HepG2 (cell line): ENCODE measurements at regions not wholly inside any gene's neighbourhood (a gene's known extent, or its start where the extent isn't known, plus 50 kb on each side); places are given as distances from the start of the nearest gene placed in this dataset.

Experiments used
- ATAC-seq: fragments of 200-7000 bp; cut with Tn5 transposase; 3 replicates; pipeline ENCODE4 v1.9.1; 2020; ENCODE audit warnings: mild to moderate bottlenecking, moderate library complexity
- BruUV-seq: library from RNA; stranded (reverse); fragments of 400-500 nt; replicated peaks from 2 replicates; lab custom pipeline; 2021; lab: Mats Ljungman, UMichigan
- CTCF ChIA-PET: fragments of 300-600 bp; formaldehyde crosslinking; extraction: SDS; loops from one replicate; lab custom pipeline; 2021; ENCODE audit warnings: low total read pairs, inconsistent platforms, low intra/inter-chr PET ratio; lab: Yijun Ruan, JAX
- POLR2A ChIA-PET: fragments of 350-600 bp; sonication (Branson Sonifier 250); formaldehyde crosslinking; loops from one replicate; lab custom pipeline; 2020; ENCODE audit warnings: antibody characterized with exemption, inconsistent platforms; lab: Yijun Ruan, JAX
- DNase-seq: peaks from one replicate; pipeline ENCODE4 v3.0.0-alpha.2; 2015; ENCODE audit warnings: low spot score
- FAIRE-seq: peaks from 3 replicates; lab custom pipeline; 2011; peaks lifted over from hg19 to GRCh38; lab: Jason Lieb, UNC
- H2AFZ ChIP-seq: one replicate; pipeline ENCODE4 v1.6.1; 2011; ENCODE audit warnings: low read length, inconsistent platforms
- H3K27ac ChIP-seq: fragments of 300-600 bp; 3 replicates; pipeline ENCODE4 v1.8.0; 2011; ENCODE audit warnings: mixed run types, mild to moderate bottlenecking, mixed read lengths, low read length, inconsistent platforms; ENCODE audit not compliant: insufficient read depth; ENCODE audit errors: extremely low read length
- H3K27me3 ChIP-seq, 2 experiments: fragments of 200-600 bp in 1 of 2; 2 replicates in 1 of 2; 3 replicates in 1 of 2; pipeline versions ENCODE4 v1.6.0 to v1.8.0; 2011; ENCODE audit warnings: low read length in 2 of 2, mild to moderate bottlenecking in 2 of 2, moderate library complexity in 2 of 2, inconsistent platforms in 1 of 2; ENCODE audit not compliant: insufficient read depth in 2 of 2, control insufficient read depth in 1 of 2
- H3K36me3 ChIP-seq, 2 experiments: fragments of 200-600 bp in 1 of 2; replicated peaks in 1 of 2; 2 replicates in 1 of 2; 3 replicates in 1 of 2; pipeline versions ENCODE4 v1.5.1 to v1.8.0; 2011; ENCODE audit warnings: low read length in 2 of 2, inconsistent platforms in 1 of 2; ENCODE audit not compliant: insufficient read depth in 2 of 2, control insufficient read depth in 1 of 2
- H3K4me1 ChIP-seq: 2 replicates; pipeline ENCODE4 v1.5.1; 2012; ENCODE audit warnings: low read length, inconsistent platforms; ENCODE audit not compliant: insufficient read depth
- H3K4me2 ChIP-seq: 2 replicates; pipeline ENCODE4 v1.6.0; 2011; ENCODE audit warnings: low read depth, low read length, inconsistent platforms
- H3K4me3 ChIP-seq, 3 experiments: fragments of 200-600 bp in 1 of 3; sonication (generic), shearing (Covaris generic) in 1 of 3; replicated peaks in 1 of 3; 2 replicates each; pipeline ENCODE4 v1.5.1; 2011 to 2016; ENCODE audit warnings: low read length in 3 of 3, inconsistent platforms in 2 of 3, low read depth in 2 of 3, mild to moderate bottlenecking in 2 of 3, control low read depth in 1 of 3, mixed read lengths in 1 of 3; ENCODE audit not compliant: insufficient read depth in 1 of 3
- H3K79me2 ChIP-seq: one replicate; pipeline ENCODE4 v1.6.1; 2011; ENCODE audit warnings: low read length, inconsistent platforms; ENCODE audit not compliant: insufficient read depth
- H3K9ac ChIP-seq: 2 replicates; pipeline ENCODE4 v1.6.0; 2011; ENCODE audit warnings: mild to moderate bottlenecking, low read depth, low read length, inconsistent platforms; ENCODE audit not compliant: insufficient read depth
- H3K9me3 ChIP-seq: 2 replicates; pipeline ENCODE4 v1.5.1; 2012; ENCODE audit warnings: mild to moderate bottlenecking, low read length
- H4K20me1 ChIP-seq: 2 replicates; pipeline ENCODE4 v1.6.0; 2011; ENCODE audit warnings: inconsistent platforms, mild to moderate bottlenecking, low read length, moderate library complexity; ENCODE audit not compliant: insufficient read depth
- ATF1 ChIP-seq: IDR thresholded peaks from 2 replicates; pipeline ENCODE4 v1.6.1; 2016; ENCODE audit warnings: mild to moderate bottlenecking, control low read depth
- DPF2 ChIP-seq: sonication (generic); formaldehyde crosslinking; IDR thresholded peaks from 2 replicates; pipeline ENCODE4 v1.4.0; 2020; ENCODE audit warnings: mild to moderate bottlenecking, low read depth, missing genetic modification reagents, borderline replicate concordance
- HNF4A ChIP-seq: sonication (generic); formaldehyde crosslinking; IDR thresholded peaks from 2 replicates; pipeline ENCODE4 v1.4.0; 2020; ENCODE audit warnings: missing genetic modification reagents
- KDM6A ChIP-seq: IDR thresholded peaks from 2 replicates; pipeline ENCODE4 v1.6.1; 2016; ENCODE audit warnings: low read depth
- MTF2 ChIP-seq: sonication (generic); formaldehyde crosslinking; IDR thresholded peaks from 2 replicates; pipeline ENCODE4 v1.5.0; 2020; ENCODE audit warnings: missing genetic modification reagents, borderline replicate concordance
- NAIF1 ChIP-seq: sonication (generic); formaldehyde crosslinking; IDR thresholded peaks from 2 replicates; pipeline ENCODE4 v1.5.0; 2020; ENCODE audit warnings: mild to moderate bottlenecking, missing genetic modification reagents, borderline replicate concordance
- NCOA5 ChIP-seq: sonication (generic); formaldehyde crosslinking; IDR thresholded peaks from 2 replicates; pipeline ENCODE4 v1.4.0; 2020; ENCODE audit warnings: missing genetic modification reagents
- NCOR1 ChIP-seq: fragments of 200-600 bp; sonication (generic); IDR thresholded peaks from 2 replicates; pipeline ENCODE4 v1.7.0; 2017; ENCODE audit warnings: antibody characterized with exemption, low read length, borderline replicate concordance
- PAX8 ChIP-seq: sonication (generic); formaldehyde crosslinking; IDR thresholded peaks from 2 replicates; pipeline ENCODE4 v1.8.0; 2022; ENCODE audit warnings: mild to moderate bottlenecking, missing genetic modification reagents, borderline replicate concordance
- PRMT3 ChIP-seq: sonication (generic); formaldehyde crosslinking; IDR thresholded peaks from 2 replicates; pipeline ENCODE4 v1.8.1; 2022; ENCODE audit warnings: low read depth, mild to moderate bottlenecking, moderate library complexity, missing genetic modification reagents, borderline replicate concordance
- PTBP1 ChIP-seq: fragments of 200-400 bp; formaldehyde crosslinking; IDR thresholded peaks from 2 replicates; pipeline ENCODE4 v1.6.1; 2018; ENCODE audit warnings: low read length, low read depth; ENCODE audit not compliant: poor library complexity, severe bottlenecking
- SP140L ChIP-seq: sonication (generic); formaldehyde crosslinking; IDR thresholded peaks from 2 replicates; pipeline ENCODE4 v1.4.0; 2020; ENCODE audit warnings: missing genetic modification reagents, borderline replicate concordance
- ZBTB26 ChIP-seq: IDR thresholded peaks from 2 replicates; pipeline ENCODE4 v1.6.1; 2016; ENCODE audit warnings: missing compliant biosample characterization, missing genetic modification reagents, borderline replicate concordance
- ZFX ChIP-seq: sonication (generic); formaldehyde crosslinking; IDR thresholded peaks from 2 replicates; pipeline ENCODE4 v1.4.0; 2020; ENCODE audit warnings: mild to moderate bottlenecking, low read depth, missing genetic modification reagents, moderate library complexity
- ZNF326 ChIP-seq: sonication (generic); formaldehyde crosslinking; IDR thresholded peaks from 2 replicates; pipeline ENCODE4 v1.4.0; 2020; ENCODE audit warnings: missing genetic modification reagents, borderline replicate concordance
- ZNF33A ChIP-seq: sonication (generic); formaldehyde crosslinking; IDR thresholded peaks from 2 replicates; pipeline ENCODE4 v1.5.1; 2020; ENCODE audit warnings: missing genetic modification reagents, mild to moderate bottlenecking, moderate library complexity, borderline replicate concordance
- ZNF562 ChIP-seq: sonication (generic); formaldehyde crosslinking; IDR thresholded peaks from 2 replicates; pipeline ENCODE4 v1.8.0; 2022; ENCODE audit warnings: missing genetic modification reagents, borderline replicate concordance
- ZNF724P ChIP-seq: sonication (generic); formaldehyde crosslinking; IDR thresholded peaks from 2 replicates; pipeline ENCODE4 v1.8.0; 2022; ENCODE audit warnings: missing genetic modification reagents, borderline replicate concordance
- WGBS: methylation state at CpG from one replicate; pipeline ENCODE4 v1.1.6; 2017; ENCODE audit warnings: low lambda C conversion rate; 5-methylcytosine and 5-hydroxymethylcytosine counted together
- in situ Hi-C: cut with HindIII; loops from 2 replicates; pipeline ENCODE4 v1.10.0; 2017; ENCODE audit warnings: low pct_unique_long_range_greater_than_20kb; ENCODE audit not compliant: extremely low pct_ligation_motif_present
- intact Hi-C: fragments of 100-400 bp; cut with micrococcal nuclease; formaldehyde crosslinking; loops from one replicate; pipeline ENCODE4 v1.10.0; 2022; ENCODE audit not compliant: unreplicated experiment
- TF ChIP-seq, protein P1 (sequence below): IDR thresholded peaks from 2 replicates; pipeline ENCODE4 v1.6.1; 2016; ENCODE audit warnings: missing genetic modification reagents, missing compliant biosample characterization
- TF ChIP-seq, protein P2 (sequence below): sonication (generic); formaldehyde crosslinking; IDR thresholded peaks from 2 replicates; pipeline ENCODE4 v1.4.0; 2020; ENCODE audit warnings: missing genetic modification reagents

- Histone ChIP-seq H3K79me2 (no peaks in the 10 kb centered on the region), H3K36me3 (no peaks in the 10 kb centered on the region), H3K9me3 (no peaks in the 10 kb centered on the region), H3K27me3 (no peaks in the 10 kb centered on the region), H2AFZ (no peak overlapping the region), H3K4me1 (no peaks in the 10 kb centered on the region), H3K4me3 (no peak overlapping the region), H4K20me1 (no peaks in the 10 kb centered on the region), H3K4me2 (no peak overlapping the region), H3K9ac (no peak overlapping the region), H3K27ac (no peak overlapping the region)
- FAIRE-seq (no peak), DNase-seq (no peak), ATAC-seq (no peak)
- 56% methylated on average over 9 of the region's 9 CpGs for WGBS
- POLR2A ChIA-PET: no interaction called here
- intact Hi-C loops (no loop called here), in situ Hi-C loops (no loop called here)
- TF ChIP-seq SP140L: no peak
- no peak for TF ChIP-seq ZNF724P (CRISPR knock-in tag)
- TF ChIP-seq MTF2 (CRISPR knock-in tag): no peak
- no peak for TF ChIP-seq NCOR1
- TF ChIP-seq DPF2: no peak
- no peak for TF ChIP-seq HNF4A (CRISPR knock-in tag)
- TF ChIP-seq KDM6A: no peak
- TF ChIP-seq ZFX (CRISPR knock-in tag): no peak
- TF ChIP-seq PAX8: no peak
- TF ChIP-seq NCOA5 (CRISPR knock-in tag): no peak
- no peak for TF ChIP-seq ZNF33A
- TF ChIP-seq PTBP1: no peak
- TF ChIP-seq NAIF1: no peak
- no peak for TF ChIP-seq ZBTB26 (CRISPR knock-in tag)
- TF ChIP-seq PRMT3 (CRISPR knock-in tag): no peak
- TF ChIP-seq ZNF326 (CRISPR knock-in tag): no peak
- TF ChIP-seq ZNF562: no peak
- TF ChIP-seq, protein P1, sequence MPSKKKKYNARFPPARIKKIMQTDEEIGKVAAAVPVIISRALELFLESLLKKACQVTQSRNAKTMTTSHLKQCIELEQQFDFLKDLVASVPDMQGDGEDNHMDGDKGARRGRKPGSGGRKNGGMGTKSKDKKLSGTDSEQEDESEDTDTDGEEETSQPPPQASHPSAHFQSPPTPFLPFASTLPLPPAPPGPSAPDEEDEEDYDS (CRISPR knock-in tag): no peak
- TF ChIP-seq ATF1 (CRISPR knock-in tag): no peak
- TF ChIP-seq, protein P2, sequence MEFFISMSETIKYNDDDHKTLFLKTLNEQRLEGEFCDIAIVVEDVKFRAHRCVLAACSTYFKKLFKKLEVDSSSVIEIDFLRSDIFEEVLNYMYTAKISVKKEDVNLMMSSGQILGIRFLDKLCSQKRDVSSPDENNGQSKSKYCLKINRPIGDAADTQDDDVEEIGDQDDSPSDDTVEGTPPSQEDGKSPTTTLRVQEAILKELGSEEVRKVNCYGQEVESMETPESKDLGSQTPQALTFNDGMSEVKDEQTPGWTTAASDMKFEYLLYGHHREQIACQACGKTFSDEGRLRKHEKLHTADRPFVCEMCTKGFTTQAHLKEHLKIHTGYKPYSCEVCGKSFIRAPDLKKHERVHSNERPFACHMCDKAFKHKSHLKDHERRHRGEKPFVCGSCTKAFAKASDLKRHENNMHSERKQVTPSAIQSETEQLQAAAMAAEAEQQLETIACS (CRISPR knock-in tag): no peak
- no TSS peak for BruUV-seq
- CTCF ChIA-PET: no interaction called here
Observed at GRCh38 chr6:71153755-71154325, 134.8 kb upstream of the OGFRL1 start.
